Sigmoid colon (tissue), 3 donors: ENCODE measurements at regions not wholly inside any gene's neighbourhood (a gene's known extent, or its start where the extent isn't known, plus 50 kb on each side); places are given as distances from the start of the nearest gene placed in this dataset.

ENCODE experiments used
- CTCF ChIP-seq, 4 experiments: fragments of 450-650 bp in 3 of 4; fragments of 200-600 bp in 1 of 4; IDR thresholded peaks; one replicate each; pipeline ENCODE4 v1.5.1; 2016 to 2019; ENCODE audit warnings: antibody characterized with exemption in 4 of 4, mild to moderate bottlenecking in 3 of 4, moderate library complexity in 2 of 4
- POLR2A ChIP-seq, 2 donors: fragments of 450-650 bp; IDR thresholded peaks; one replicate each; pipeline ENCODE4 v1.6.1; 2016; ENCODE audit warnings: antibody characterized with exemption in 2 of 2, mild to moderate bottlenecking in 2 of 2, moderate library complexity in 2 of 2

GRCh38 chr1:45272913-45273371 lies 53.8 kb upstream of the HPDL start:
- TF ChIP-seq POLR2A (IDR thresholded peaks at IDR 0.05) (no peak), CTCF (IDR thresholded peaks at IDR 0.05) (no peak)
